Endothelial cell of umbilical vein (primary cell): ENCODE measurements at regions not wholly inside any gene's neighbourhood (a gene's known extent, or its start where the extent isn't known, plus 50 kb on each side); places are given as distances from the start of the nearest gene placed in this dataset.

Experiments used
- BruUV-seq: library from RNA; stranded (reverse); fragments of 400-500 nt; replicated peaks from 2 replicates; lab custom pipeline; 2021; lab: Mats Ljungman, UMichigan
- CTCF ChIA-PET: fragments of 300-600, 350-600 bp; sonication (Branson Sonifier 250); formaldehyde crosslinking; loops from one replicate; lab custom pipeline; 2021; ENCODE audit warnings: antibody characterized with exemption, inconsistent platforms; lab: Charles Lee
- POLR2A ChIA-PET: fragments of 300-600, 350-600 bp; sonication (Branson Sonifier 250); formaldehyde crosslinking; loops from one replicate; lab custom pipeline; 2021; ENCODE audit warnings: antibody characterized with exemption, inconsistent platforms; lab: Charles Lee
- DNase-seq: peaks from one replicate; pipeline ENCODE4 v3.0.0-alpha.2; 2011; ENCODE audit warnings: low read depth, low spot score
- FAIRE-seq: peaks from 2 replicates; lab custom pipeline; 2011; peaks lifted over from hg19 to GRCh38; lab: Jason Lieb, UNC
- H2AFZ ChIP-seq: 2 replicates; pipeline ENCODE4 v1.6.0; 2012; ENCODE audit warnings: low read depth, low read length, control low read depth, inconsistent platforms
- H3K27ac ChIP-seq: 2 replicates; pipeline ENCODE4 v1.5.1; 2011; ENCODE audit warnings: low read depth, mild to moderate bottlenecking, control low read depth, low read length, moderate library complexity; ENCODE audit not compliant: insufficient read depth
- H3K27me3 ChIP-seq, 2 experiments: 2 replicates each; pipeline versions ENCODE4 v1.6.0 to v1.6.1; 2011; ENCODE audit warnings: low read length in 2 of 2, mixed read lengths in 1 of 2; ENCODE audit not compliant: control insufficient read depth in 2 of 2, insufficient read depth in 2 of 2
- H3K36me3 ChIP-seq, 2 experiments: 2 replicates in 1 of 2; 3 replicates in 1 of 2; pipeline ENCODE4 v1.5.1; 2011; ENCODE audit warnings: low read length in 2 of 2, mild to moderate bottlenecking in 1 of 2, moderate library complexity in 1 of 2; ENCODE audit not compliant: control insufficient read depth in 2 of 2, insufficient read depth in 2 of 2; ENCODE audit errors: extremely low read depth in 1 of 2
- H3K4me1 ChIP-seq: 3 replicates; pipeline ENCODE4 v1.5.1; 2011; ENCODE audit warnings: mild to moderate bottlenecking, low read length; ENCODE audit not compliant: control insufficient read depth, insufficient read depth; ENCODE audit errors: extremely low read depth
- H3K4me2 ChIP-seq: 2 replicates; pipeline ENCODE4 v1.6.1; 2011; ENCODE audit warnings: low read length, control low read depth, mixed read lengths; ENCODE audit not compliant: insufficient read depth
- H3K4me3 ChIP-seq, 3 experiments: fragments of 200-600 bp in 1 of 3; sonication (generic), shearing (Covaris generic) in 1 of 3; replicated peaks in 1 of 3; 2 replicates each; pipeline ENCODE4 v1.5.1; 2011 to 2016; ENCODE audit warnings: control low read depth in 3 of 3, low read length in 3 of 3, mild to moderate bottlenecking in 2 of 3, inconsistent platforms in 1 of 3, low read depth in 1 of 3, moderate library complexity in 1 of 3; ENCODE audit not compliant: insufficient read depth in 1 of 3
- H3K79me2 ChIP-seq: 2 replicates; pipeline ENCODE4 v1.6.0; 2012; ENCODE audit warnings: low read length, inconsistent platforms; ENCODE audit not compliant: control insufficient read depth, insufficient read depth
- H3K9ac ChIP-seq: replicated peaks from 2 replicates; pipeline ENCODE3; 2011; ENCODE audit warnings: low read length, control low read depth; ENCODE audit not compliant: insufficient read depth; ENCODE audit errors: extremely low read depth
- H3K9me1 ChIP-seq: replicated peaks from 3 replicates; pipeline ENCODE4 v1.6.0; 2011; ENCODE audit warnings: mild to moderate bottlenecking, low read length; ENCODE audit not compliant: control insufficient read depth, insufficient read depth; ENCODE audit errors: extremely low read depth
- H3K9me3 ChIP-seq: replicated peaks from 2 replicates; pipeline ENCODE4 v1.5.1; 2012; ENCODE audit warnings: low read length, inconsistent platforms; ENCODE audit not compliant: control insufficient read depth, insufficient read depth
- H4K20me1 ChIP-seq: replicated peaks from 2 replicates; pipeline ENCODE3; 2011; ENCODE audit warnings: mild to moderate bottlenecking, low read length; ENCODE audit not compliant: control insufficient read depth, insufficient read depth; ENCODE audit errors: extremely low read depth
- CTCF ChIP-seq, 2 donors: IDR thresholded peaks; 1 replicate in 1 of 2; 2 replicates in 1 of 2; pipeline ENCODE4 v1.5.1; 2011; ENCODE audit warnings: low read length in 2 of 2, mild to moderate bottlenecking in 2 of 2, moderate library complexity in 2 of 2, control low read depth in 1 of 2, inconsistent platforms in 1 of 2, low read depth in 1 of 2; ENCODE audit not compliant: insufficient read depth in 1 of 2; ENCODE audit errors: extremely low read depth in 1 of 2
- EZH2 ChIP-seq: IDR thresholded peaks from 2 replicates; pipeline ENCODE4 v1.6.1; 2012; ENCODE audit warnings: borderline replicate concordance, low read depth, mild to moderate bottlenecking, moderate library complexity, low read length, inconsistent platforms; ENCODE audit not compliant: severe bottlenecking
- FOS ChIP-seq: IDR thresholded peaks from 2 replicates; pipeline ENCODE4 v1.6.1; 2011; ENCODE audit warnings: mild to moderate bottlenecking, low read length, moderate library complexity, borderline replicate concordance; ENCODE audit not compliant: insufficient read depth
- GATA2 ChIP-seq: IDR thresholded peaks from 2 replicates; pipeline ENCODE4 v1.7.0; 2011; ENCODE audit warnings: low read depth, mild to moderate bottlenecking, moderate library complexity, mixed read lengths, low read length; ENCODE audit not compliant: insufficient read length, insufficient read depth
- JUN ChIP-seq: IDR thresholded peaks from 2 replicates; pipeline ENCODE4 v1.6.1; 2011; ENCODE audit warnings: borderline replicate concordance, low read depth; ENCODE audit not compliant: insufficient read length, insufficient read depth
- MAX ChIP-seq: IDR thresholded peaks from 2 replicates; pipeline ENCODE4 v1.6.1; 2011; ENCODE audit not compliant: insufficient read depth, insufficient read length
- MYC ChIP-seq: IDR thresholded peaks from one replicate; pipeline ENCODE4 v1.6.1; 2011; ENCODE audit warnings: mild to moderate bottlenecking, low read depth, low read length
- POLR2A ChIP-seq: IDR thresholded peaks from 2 replicates; pipeline ENCODE4 v1.6.1; 2012; ENCODE audit warnings: low read depth, mild to moderate bottlenecking, control low read depth, low read length
- POLR2AphosphoS5 ChIP-seq: IDR thresholded peaks from 2 replicates; pipeline ENCODE4 v1.6.1; 2012; ENCODE audit warnings: low read depth, mild to moderate bottlenecking, control low read depth, low read length, moderate library complexity; ENCODE audit not compliant: insufficient read depth
- dilution Hi-C: fragments of 300-500 bp; cut with MboI; formaldehyde crosslinking; loops from one replicate; pipeline ENCODE4 v1.15.0; 2019; ENCODE audit warnings: low sequenced_read_pairs; ENCODE audit not compliant: extremely low pct_ligation_motif_present
- intact Hi-C: fragments of 100-400 bp; cut with micrococcal nuclease; formaldehyde crosslinking; loops from one replicate; pipeline ENCODE4 v1.10.0; 2022

DNA sequence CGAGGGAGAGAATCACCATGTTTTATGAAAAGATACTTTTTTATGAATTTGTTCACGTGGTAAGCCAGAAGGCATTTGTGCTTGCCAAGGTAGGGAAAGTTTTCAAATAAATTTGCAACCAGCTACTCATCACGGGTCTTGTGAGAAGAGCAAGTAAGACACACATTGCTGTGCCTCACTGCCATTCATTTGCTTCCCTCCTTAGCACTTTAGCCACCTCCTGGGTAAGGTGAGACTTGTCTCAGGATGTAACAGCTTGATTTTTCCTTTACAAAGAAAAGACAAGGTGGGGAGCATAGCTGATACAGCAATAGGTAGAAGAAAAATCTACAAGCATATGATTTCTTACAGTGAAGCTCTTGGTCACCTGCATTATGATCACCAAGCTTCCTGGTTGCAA, 342.4 kb upstream of the GRM3 start:
- H3K9me3 ChIP-seq = no peaks in the 10 kb centered on the region
- no peak for FAIRE-seq
- no peaks in the 10 kb centered on the region for H3K4me1 ChIP-seq
- H3K27ac ChIP-seq = no peak overlapping the region
- H4K20me1 ChIP-seq = no peaks in the 10 kb centered on the region
- no peak for DNase-seq
- H3K27me3 ChIP-seq = no peaks in the 10 kb centered on the region
- ChIA-PET POLR2A (no interaction called here), CTCF (no interaction called here)
- no peak overlapping the region for H3K4me3 ChIP-seq
- dilution Hi-C loops (no loop called here), intact Hi-C loops (no loop called here)
- no peak overlapping the region for H3K4me2 ChIP-seq
- H3K36me3 ChIP-seq = no peaks in the 10 kb centered on the region
- H3K9me1 ChIP-seq = no peaks in the 10 kb centered on the region
- TF ChIP-seq CTCF (IDR thresholded peaks at IDR 0.05; ENCODE audit: extremely low read depth in 1 of 2, insufficient read depth in 1 of 2, low read depth in 1 of 2, low read length in 2 of 2) (no peak), GATA2 (no peak), FOS (no peak), EZH2 (no peak), JUN (no peak), POLR2AphosphoS5 (no peak), POLR2A (no peak), MYC (no peak), MAX (no peak)
- BruUV-seq = no TSS peak
- H3K9ac ChIP-seq = no peak overlapping the region
- no peaks in the 10 kb centered on the region for H3K79me2 ChIP-seq
- no peak overlapping the region for H2AFZ ChIP-seq
